HG03095 (cell line): ENCODE measurements at regions not wholly inside any gene's neighbourhood (a gene's known extent, or its start where the extent isn't known, plus 50 kb on each side); places are given as distances from the start of the nearest gene placed in this dataset.
"Not testable (repeated sequence)": the region's sequence is repeated elsewhere in the genome, so short reads cannot be mapped to it uniquely, and the experiment has no call there.

ENCODE experiments used
- ATAC-seq: cut with Tn5 transposase; IDR thresholded peaks from one replicate; pipeline ENCODE4 v1.9.1; 2021; ENCODE audit warnings: moderate library complexity; ENCODE audit not compliant: unreplicated experiment

DNA sequence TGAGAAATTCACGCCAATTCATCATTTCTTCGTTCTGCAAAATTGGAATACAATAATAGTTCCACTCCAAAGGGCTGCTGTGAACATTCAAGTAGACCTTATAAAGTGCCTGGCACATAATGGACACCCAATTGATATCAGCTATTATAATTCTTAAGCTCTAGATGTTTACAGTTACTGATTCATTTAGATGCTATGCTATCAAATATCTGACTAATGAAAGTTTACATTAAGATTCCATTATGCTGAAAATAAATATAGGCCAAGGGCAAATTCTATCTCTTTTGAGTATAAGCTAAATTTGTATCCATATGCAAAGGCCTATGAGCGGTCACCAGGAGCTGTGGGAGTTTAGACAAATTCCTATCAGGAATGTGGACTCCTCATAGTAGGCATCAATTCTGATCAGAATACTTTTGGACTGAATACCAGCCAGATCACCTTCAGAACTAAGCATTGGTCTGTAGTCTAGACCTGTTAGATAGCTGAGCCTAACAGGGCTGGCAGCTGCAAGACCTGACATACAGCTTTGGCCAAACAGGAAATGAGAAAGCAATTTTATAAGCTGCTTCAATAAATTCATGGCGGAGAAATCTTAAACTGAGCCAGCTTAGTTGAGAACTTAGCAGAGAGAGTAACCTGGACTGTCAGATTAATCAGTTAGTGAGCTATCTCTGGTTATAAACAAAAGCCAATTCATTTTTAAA is 384.3 kb upstream of the ACTRT1 start:
- ATAC-seq = no peak

DNA sequence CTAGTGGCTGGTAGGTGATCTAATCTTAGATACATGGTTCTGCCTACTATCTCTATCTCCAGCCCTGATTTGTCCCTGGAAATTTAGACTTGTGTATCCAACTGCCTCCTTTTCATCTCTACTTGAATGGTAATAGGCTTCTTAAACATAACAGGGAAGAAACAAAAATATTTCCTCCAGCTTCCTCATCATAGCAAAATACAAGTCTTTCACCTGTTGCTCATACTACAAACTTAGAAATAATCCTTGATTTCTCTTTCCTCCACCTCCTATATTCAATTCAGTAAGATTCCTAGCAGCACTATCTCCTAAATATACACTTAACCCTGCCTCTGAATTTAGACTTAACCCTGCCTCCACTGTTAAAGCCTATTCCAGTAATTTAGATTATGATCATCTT is 373.3 kb upstream of the ACTRT1 start:
- no peak for ATAC-seq

DNA sequence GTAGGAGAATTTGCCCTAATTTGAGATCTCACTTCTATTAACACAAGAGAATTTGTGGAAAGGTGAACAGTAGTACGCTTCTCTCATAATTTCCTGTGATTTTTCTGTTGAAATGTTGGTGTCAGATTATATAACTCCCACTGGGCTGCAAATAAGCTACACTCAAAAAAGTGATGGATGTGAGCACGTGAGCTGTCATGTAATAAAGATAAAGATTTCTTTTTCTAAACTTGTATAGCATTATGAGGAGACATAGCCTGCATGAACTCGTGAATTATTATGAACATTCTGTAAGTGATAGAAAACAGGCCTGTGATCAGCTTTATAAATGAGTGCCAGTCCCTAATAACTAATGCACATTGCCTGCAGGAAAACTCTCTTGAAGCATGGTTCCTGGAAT is 356.6 kb upstream of the ACTRT1 start:
- ATAC-seq = no peak

DNA sequence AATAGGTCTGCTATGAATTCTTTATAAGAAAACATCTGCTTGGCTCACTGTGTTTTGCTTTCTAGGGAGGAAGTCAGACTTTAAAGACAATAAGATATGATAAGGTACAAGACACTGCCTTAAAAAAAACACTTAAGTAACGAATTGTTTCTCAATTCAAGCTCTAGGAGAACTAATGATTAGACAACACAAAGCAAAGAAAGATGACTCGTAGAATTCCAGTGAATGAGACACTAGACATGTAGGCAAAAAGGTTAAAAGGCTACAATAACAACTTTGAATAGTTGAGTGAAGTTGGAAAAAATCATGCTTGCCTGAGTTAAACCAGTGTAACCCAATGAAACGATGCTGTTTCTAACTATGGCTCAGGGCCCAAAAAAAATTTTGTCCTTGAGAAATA is 344.4 kb upstream of the ACTRT1 start:
- no peak for ATAC-seq

DNA sequence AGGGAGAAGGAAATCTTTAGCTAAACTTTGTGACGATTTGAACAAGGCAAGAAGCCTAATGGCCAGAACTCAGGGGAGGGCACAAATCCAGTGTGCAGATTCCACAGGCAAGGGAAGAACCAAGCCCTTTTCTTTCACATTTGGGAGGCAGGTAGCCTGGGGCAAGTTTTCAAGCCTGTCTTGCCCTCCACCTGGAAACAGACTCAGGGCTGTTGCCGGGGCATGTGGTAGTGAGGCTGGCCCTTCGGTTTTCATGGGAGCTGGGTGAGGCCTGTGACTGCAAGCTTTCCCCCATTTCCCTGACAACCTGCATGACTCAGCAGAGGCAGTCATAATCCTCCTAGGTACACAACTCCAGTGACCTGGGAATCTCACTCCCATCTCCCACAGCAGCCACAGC is 331.6 kb upstream of the ACTRT1 start:
- ATAC-seq = not testable (repeated sequence)

DNA sequence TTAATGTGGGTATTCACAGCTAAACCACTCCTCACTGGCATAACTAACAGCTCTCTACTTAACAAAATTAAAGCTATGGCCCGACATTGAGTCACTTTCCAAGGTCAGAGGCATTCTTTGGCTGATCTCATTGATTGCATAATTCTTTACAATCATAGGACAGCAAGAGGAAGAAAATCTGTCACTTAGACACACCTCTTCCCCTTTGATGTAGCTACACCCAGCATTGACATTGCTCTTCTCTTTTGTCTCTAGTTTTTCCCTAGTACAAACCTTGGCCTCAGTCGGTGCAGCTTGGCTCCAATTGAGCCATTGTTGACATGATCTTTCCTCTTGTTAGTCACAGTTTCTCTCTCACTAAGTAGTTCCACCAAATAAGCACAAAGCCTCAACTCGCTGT is 313.3 kb upstream of the ACTRT1 start:
- no peak for ATAC-seq

DNA sequence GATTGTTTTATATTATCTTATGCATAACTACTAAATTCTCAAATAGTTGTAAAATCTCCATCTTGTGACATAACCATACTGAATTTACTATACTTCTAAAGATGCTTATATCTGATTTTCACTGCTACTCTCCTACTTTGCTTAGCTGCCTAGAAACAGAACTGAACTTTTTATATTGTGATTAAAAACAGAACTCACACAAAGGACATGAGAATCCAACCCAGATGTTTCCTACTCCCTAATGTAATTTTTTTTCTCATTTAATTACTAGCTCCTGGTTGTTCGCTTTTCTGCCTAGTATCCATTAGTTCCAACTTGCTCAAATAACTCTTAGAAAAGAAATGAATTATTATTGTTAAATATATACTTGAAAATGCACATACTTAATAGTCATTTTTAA is 283.5 kb upstream of the ACTRT1 start:
- no peak for ATAC-seq

DNA sequence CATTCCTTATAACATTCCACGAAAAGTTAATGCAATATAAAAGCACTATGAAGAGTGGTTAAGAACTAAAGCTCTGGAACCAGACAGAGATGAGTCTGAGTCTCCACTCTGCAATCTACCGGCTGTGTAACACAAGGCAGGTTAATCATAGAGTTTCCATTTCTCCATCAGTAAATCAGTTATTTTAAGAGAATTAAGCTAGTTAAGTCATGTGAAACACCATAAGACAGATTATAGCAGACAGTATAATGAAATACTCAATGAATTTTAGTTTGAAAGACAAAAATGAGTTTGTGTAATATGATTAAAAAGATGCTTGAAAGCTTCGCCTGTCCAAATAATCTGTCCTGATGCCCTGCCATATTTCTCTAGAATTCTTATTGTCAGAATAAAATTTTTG is 282.6 kb upstream of the ACTRT1 start:
- no peak for ATAC-seq

DNA sequence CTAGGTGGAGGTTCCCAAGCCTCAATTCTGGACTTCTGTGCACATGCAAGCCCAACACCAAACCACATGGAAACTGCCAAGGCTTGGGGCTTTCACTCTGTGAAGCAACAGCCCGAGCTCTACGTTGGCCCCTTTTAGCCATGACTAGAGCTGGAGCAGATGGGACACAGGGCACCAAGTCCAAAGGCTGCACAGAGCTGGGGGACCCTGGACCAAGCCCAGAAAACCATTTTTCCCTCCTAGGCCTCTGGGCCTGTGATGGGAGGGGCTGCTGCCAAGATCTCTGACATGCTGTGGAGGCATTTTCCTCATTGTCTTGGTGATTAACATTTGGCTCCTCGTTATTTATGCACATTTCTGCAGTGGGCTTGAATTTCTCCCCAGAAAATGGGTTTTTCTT is 258.7 kb upstream of the ACTRT1 start:
- ATAC-seq = no peak

DNA sequence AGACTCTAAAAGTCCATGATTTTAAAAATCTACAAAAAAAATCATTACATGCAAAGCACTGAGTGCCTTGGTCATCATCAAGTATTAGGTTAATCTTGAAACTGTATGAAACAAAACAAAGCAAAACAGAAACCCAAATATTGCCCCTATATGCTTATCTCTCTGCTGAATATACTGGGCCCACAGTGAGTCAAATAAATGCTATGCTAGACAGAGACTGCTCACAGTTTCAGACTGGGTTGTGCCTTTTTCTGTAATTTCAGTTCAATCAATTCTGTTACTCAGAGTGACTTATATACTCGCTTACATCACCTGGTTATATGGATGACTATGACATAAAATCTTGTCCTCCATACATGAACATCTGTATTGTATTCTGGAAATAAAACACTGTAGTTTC is 257.1 kb upstream of the ACTRT1 start:
- no peak for ATAC-seq

DNA sequence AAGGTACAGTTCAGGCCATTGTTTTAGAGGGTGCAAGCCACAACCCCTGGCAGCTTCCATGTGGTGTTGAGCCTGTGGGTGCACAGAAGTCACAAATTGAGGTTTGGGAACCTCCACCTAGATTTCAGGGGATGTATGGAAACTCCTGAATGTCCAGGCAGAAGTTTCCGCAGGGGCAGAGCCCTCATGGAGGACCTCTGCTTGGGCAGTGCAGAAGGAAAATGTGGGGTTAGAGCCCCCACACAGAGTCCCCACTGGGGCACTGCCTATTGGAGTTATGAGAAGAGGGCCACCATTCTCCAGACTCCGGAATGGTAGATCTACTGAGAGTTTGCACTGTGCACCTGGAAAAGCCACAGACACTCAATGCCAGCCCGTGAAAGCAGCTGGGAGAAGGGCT is 242.0 kb upstream of the ACTRT1 start:
- ATAC-seq = no peak

DNA sequence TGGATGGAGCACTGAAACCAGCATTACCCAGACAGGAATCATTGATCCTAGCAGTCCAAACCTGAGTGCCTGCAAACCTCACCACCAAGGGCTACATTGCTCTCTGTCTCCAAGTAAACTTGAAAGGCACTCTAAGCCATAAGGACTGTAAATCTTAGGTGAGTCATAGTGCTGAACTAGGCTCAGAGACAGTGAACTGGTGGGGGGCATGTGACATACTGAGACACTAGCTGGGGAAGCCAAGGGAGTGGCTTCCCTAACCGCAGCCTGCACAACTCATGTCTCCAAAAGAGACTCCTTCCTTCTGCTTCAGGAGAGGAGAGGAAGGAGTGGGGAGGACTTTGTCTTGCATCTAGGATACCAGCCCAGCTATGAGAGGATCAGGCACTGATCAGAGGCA is 235.5 kb upstream of the ACTRT1 start:
- no peak for ATAC-seq

DNA sequence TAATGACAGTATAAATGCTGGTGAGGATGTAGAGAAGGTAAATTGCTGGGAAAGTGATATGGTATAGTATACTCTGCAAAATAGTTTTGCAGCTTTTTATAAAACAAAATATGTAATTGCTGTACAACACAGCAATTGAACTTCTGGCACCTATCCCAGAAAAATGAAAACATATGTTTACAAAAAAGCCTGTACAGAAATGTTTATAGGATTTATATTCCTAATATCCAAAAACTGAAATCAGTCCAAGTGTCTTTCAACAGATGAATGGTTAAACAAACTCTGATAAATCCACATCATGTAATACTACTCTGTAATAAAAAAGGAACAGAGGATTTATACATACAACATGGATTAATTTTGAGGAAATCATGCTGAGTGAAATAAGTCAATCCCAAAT is 198.4 kb upstream of the ACTRT1 start:
- no peak for ATAC-seq

DNA sequence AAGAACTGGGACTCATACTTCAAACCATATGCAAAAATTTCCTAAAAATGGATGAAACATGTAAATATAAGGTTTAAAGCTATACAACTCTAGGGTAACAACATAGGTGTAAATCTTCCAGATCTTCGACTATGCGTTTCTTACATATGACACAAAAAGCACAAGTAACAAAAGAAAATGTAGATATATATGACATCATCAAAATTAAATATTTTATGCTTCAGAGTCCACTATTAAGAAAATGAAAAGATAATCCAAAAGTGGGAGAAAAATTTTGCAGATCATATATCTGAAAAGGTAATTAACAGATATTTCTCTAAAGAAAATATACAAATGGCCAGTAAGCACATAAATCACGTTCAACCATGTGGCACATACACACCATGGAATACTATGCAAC is 164.2 kb upstream of the ACTRT1 start:
- no peak for ATAC-seq

DNA sequence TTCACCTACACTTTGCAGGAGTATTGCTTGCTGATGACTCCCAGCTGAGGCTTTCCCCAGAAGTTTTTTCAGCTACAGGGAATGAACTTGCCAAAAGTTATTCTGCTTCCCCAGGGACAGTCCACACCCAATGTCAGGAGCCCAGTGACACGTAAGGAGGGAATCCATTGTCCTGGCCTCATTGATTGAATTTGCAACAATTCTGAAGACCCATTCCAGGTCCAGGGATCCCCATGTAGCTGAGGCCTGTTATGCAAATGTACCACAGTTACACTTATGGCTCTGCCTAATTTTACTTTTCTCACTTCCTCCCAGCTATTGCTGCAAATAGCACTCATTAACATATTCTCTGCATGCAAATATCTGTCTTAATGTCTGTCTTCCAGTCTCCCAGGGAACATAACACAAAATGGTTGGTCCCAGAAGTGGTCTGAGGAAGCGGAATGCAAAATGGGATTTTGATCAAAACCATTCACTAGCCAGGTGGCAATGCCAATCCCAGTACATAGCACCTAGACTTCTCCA is 113.7 kb upstream of the ACTRT1 start:
- no peak for ATAC-seq

DNA sequence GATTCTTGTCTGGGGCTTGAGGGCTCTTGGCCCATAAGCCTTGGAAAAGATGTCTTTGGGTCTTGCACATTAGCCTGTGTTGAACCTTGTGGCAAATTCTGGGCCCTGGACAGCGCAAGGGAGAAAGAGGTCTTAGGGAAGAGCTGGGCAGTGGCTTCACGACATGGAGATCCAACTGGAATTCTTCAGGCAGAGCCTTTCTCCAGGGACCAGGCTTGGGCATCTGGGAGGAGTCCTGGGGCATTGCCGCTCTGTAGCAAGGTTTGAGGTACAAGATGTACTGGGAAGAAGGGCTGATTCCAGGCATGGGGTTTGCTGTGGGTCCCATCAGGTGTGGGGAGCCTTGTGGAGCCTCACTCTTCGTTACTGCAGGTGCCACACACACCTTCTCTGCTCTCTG is 104.0 kb upstream of the ACTRT1 start:
- ATAC-seq = no peak

DNA sequence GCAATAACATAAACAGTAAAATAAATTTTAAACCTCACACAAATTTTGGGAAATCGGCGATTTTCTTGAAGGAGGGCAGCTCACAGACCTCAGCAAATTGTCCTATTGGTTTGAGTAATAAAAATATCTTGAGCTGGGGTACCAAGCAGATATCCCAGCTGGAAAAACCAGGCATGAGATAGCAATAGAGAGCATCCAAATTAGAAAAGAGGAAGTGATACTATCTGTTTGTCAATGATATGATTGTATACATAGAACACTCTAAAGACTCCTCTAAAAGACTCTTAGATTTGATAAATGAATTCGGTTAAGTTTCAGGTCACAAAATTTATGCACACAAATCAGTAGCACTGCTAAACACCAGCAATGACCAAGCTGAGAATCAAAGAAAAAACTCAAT is 90.5 kb upstream of the ACTRT1 start:
- no peak for ATAC-seq

DNA sequence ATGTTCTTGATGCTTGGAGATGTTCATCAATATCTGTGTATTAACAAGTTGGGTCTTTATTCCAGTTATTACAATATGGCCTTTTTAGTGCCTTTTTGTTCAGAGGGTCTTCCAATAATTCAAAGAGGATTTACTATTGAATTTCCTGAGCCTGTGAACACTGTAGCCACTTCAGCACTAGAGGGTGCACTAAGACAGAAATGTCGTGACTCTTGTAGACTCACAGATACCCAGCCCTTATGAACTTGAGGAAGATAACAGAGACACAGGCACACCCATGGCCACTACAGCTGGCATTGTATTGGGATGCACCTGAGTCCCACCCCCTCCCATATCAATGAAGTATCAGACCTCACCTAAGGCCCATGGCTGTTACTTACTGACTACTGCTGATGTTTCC is 54.4 kb upstream of the ACTRT1 start:
- ATAC-seq = no peak

DNA sequence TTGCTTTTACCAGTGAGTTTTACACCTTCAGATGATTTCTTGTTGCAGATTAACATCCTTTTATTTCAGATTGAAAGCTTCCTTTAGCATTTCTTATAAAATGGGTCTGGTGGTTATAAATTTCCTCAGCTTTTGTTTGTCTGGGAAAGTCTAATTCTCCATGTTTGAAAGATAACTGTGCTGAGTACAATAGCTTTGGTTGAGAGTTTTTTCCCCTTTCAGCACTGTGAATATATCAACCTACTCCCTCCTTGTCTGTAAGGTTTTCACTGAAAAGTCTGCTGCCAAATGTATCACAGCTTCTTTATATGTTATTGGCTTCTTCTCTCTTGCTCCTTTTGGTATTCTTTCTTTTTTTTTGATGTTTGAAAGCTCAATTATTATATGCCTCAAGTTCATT is 53.5 kb upstream of the ACTRT1 start:
- ATAC-seq = no peak
